Islet of Langerhans (tissue), 1 donor: ENCODE measurements at regions not wholly inside any gene's neighbourhood (a gene's known extent, or its start where the extent isn't known, plus 50 kb on each side); places are given as distances from the start of the nearest gene placed in this dataset.
"Not testable (repeated sequence)": the region's sequence is repeated elsewhere in the genome, so short reads cannot be mapped to it uniquely, and the experiment has no call there.

Experiments used
- FAIRE-seq: peaks from one replicate; lab custom pipeline; 2011; peaks lifted over from hg19 to GRCh38; lab: Jason Lieb, UNC

DNA sequence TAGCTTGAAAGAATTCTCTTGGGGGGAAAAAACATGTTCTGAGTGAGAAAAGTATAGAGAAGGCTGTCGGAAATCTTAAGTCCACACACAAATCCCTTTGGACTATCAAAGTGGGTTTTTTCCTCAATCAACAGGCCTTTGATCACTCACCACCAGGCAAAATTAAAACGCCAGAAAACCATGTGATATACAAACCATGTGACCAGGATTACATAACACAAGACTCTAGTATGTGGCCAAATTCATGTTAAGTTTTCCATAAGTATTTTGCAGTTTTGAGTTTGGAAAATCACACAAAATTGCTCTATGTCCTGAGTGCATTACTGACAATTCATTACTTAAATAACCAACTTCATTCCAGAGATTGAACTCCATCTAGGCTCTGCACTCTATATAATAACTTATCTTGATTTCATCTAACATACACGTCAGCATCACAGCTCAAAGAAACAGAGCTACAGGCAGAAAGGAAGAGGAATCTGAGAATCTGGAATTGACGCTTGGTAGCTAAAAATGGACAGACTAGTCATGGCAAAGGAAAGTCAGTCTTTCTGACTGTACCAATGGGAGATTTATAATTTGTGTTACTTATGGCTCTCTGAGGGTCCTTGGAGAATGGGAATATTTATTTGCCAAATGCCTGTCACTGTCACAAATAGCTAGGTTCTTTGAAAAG, 383.5 kb downstream of the SFMBT2 start:
- no peak for FAIRE-seq

DNA sequence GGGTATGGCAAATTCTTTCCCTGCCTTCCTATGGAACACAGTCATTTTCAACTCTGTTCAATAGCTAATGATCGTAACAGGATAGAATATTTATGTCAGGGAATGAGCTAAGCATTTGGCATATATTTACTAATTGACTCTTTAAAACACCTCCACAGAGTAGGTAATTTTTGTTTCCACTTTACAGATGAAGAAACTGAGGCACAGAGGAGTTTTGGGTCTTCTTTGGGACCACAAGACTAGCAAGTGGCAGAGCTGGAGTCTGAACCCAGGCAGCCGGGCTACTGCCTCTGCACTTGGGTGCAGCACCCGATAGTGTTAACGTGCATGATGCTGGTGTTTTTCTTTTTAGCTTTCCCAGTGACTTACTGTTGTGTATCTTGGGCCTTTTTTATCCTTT, 384.0 kb downstream of the SFMBT2 start:
- no peak for FAIRE-seq

GRCh38 chr10:7025296-7025695, 385.5 kb downstream of the SFMBT2 start:
- no peak for FAIRE-seq

- no peak for FAIRE-seq
These were observed 395.4 kb downstream of the SFMBT2 start for GRCh38 chr10:7015457-7015856.

- FAIRE-seq: no peak
These were observed 396.1 kb downstream of the SFMBT2 start for GRCh38 chr10:7014721-7015120.

DNA sequence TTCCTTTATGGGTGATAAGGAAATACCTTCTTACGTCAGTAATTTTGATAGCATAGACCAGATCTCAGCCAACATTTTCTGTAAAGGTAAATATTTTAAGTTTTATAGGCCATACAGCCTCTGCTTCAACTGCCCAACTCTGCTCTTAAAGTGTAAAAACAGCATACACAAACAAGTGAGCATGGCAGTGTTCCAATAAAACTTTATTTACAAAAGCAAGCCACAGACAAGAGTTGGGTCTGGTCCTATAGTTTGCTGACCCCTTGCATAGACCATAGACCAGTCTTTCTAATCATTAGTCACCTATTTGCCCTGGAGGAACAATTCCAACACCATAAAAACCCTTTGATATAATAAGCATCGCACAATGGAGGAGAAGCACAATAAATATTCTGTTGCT, 398.8 kb downstream of the SFMBT2 start:
- FAIRE-seq: no peak

GRCh38 chr10:7008645-7009044, 402.2 kb downstream of the SFMBT2 start:
- no peak for FAIRE-seq

DNA sequence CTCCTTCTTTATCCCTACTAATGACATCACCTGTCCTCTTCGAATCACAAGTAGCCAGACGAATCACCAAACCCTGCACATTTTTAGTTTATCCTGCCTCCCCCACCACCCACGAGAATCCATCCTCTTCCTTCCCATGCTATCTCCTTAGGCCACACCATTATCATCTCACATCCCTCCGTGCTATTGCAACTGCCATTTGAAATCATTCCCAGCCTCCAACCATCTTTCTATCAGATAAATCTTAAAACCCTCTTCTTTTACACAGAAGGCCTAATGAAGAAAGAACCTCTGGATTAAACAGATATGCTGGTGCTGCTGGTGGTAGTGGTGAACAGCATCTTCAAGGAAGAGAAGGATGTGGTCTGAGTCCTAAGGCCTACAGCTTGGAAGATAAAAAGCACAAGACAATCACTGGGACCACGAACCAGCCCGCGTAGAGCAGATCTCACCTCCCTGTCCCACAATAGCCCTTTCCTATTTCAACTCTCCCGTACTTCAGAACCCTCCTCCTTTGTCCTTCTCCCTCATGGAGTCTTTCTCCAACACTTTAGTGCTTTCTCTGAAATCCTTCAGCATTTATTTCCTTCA, 403.1 kb downstream of the SFMBT2 start:
- FAIRE-seq: no peak

DNA sequence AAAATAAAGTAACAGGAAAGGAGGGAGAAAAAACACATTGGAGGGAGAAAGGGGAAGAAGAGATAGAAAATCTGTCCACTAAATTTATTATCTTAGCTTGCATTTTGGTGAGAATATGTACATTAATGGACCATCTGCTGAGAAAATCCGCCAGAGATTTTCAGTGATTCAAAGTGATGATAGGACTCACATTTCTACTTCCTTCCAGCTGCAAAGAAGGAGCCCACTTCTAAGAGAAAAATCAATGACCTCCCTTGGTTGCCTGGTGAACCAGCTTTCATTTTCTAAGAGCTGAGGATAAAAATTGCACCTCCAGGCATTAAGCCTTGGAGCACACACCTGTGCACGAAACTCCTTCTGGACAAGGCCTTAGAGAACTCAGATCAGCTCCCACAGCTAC, 404.3 kb downstream of the SFMBT2 start:
- FAIRE-seq: no peak

DNA sequence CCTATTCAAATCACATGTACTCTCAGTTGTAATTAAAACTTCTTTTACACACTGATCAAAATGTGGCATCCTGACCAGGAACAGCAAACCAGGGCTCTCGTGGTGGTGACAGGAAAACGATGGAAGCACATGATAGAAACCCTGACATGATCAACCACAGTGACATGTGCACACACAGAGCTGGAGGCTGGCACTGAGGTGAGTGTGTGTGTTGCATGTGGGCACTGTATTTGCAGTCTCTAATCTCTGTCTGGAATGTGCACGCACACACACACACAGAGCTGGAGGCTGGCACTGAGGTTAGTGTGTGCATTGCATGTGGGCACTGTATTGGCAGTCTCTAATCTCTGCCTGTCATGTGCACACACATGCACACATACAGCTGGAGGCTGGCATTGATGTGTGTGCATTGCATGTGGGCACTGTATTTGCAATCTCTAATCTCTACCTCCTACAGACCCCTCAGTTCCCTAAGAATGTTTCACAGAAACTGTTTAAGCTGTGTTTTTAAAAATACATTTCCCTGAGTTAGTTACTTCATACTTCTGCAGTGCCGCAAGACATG, 406.9 kb downstream of the SFMBT2 start:
- FAIRE-seq: no peak

DNA sequence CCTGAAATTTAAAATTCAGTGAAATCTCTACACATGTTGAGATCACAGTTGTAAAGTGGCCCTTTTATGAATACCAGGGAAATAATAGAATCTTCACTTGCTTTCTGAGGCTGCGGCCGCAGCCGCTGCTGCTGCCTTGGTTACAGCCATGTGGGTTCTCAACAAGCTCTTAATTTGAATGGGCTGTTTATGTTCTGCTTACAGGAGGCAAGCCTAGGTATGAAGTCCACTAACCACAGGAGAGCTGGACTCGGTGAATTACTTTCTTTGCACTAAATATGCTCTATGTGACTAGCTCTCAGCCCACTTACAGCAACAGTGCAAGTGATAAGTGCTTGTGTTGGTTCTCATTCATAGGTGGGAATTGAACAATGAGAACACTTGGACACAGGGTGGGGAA, 410.8 kb downstream of the SFMBT2 start:
- no peak for FAIRE-seq

DNA sequence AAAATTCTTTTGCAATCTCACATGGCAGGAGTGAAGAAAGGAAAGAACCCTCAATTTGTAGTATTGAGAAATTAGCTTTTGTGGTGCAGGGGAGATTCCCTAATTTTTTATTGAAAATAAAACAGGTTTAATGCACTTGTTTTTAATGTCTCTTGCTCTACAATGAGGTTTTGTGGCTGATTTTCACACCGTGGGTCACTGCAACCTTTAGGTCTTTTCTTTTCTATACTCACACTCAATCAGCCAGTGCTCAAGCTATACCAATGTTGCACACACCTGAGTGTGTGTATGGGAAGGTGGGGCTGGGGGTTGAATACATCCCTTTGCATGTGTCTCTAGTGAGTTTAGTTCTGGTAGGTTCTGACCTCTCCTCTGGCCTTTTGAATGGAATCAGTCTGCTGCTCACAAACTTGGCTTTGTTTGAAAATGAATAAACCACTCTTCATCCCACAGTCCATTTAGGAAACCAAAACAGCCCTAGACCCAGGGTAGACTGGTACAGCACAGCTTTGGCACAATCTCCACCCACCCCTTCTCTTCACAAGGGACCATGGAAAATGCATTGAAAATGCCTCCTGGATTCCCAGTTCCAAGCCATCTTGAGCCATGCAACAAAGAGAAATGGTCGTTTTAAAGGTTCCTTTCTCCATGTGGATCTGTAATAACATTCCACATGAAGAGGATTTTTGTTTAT, 411.5 kb downstream of the SFMBT2 start:
- no peak for FAIRE-seq

DNA sequence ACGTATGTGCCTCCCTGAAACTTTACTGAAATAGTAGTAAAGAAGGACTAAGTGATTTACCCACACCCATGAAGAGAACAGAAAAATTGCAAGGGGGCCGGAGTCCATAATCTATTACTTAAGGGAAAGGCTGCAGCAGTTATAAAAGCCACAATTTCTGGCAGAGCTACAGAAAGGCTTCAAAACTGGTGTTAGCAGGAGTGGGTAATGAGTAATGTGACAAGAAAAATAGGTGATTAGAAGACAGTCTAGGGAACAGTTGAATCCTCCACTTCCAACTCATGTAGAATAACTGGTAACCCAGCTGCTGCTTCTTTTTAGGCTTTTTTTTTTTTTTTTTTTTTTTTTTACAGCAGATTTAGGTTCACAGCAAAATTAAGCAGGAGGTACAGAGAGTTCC, 413.3 kb downstream of the SFMBT2 start:
- no peak for FAIRE-seq

- FAIRE-seq: no peak
These were observed 414.4 kb downstream of the SFMBT2 start for GRCh38 chr10:6996431-6996830.

DNA sequence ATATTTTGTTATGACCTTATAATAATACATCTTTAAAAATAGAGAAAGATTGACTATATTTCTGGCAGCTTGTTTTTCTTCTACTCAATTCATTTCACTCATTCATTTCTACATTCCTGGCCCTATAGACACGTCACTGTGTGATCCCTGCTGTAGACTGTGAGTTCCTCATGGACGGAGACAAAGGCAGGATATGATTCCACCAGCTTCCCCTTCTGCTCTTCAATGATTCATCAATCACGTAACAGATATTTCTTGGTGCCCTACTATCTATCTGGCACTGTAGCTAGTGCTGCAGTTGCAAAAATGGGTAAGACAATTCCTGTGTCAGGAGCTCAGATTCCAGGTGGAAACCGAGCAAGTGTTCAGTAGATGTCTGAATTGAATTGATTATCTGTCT, 415.0 kb downstream of the SFMBT2 start:
- FAIRE-seq: no peak

DNA sequence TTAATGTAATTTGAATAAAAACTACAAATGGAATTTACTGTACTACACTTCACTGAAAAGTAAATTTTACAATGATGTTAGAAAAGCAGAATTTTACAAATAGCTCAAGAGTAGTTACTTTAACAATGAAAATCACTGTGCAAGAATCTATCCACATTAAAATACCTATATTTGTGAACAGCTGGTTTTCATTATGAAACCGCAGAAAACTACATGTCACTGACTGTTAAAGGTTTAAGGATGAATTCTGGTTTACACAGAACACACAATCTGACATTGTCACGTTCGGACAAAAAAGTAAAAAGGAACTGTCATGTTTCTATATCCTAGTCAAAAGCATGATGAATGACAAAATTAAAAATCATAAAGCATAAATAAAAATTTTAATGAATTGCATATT, 415.3 kb upstream of the PRKCQ start:
- no peak for FAIRE-seq

- no peak for FAIRE-seq
These were observed 410.8 kb upstream of the PRKCQ start for GRCh38 chr10:6990891-6991290.

GRCh38 chr10:6988654-6989053, 408.6 kb upstream of the PRKCQ start:
- FAIRE-seq: no peak

- FAIRE-seq: no peak
These were observed 407.5 kb upstream of the PRKCQ start for GRCh38 chr10:6987536-6987945.

DNA sequence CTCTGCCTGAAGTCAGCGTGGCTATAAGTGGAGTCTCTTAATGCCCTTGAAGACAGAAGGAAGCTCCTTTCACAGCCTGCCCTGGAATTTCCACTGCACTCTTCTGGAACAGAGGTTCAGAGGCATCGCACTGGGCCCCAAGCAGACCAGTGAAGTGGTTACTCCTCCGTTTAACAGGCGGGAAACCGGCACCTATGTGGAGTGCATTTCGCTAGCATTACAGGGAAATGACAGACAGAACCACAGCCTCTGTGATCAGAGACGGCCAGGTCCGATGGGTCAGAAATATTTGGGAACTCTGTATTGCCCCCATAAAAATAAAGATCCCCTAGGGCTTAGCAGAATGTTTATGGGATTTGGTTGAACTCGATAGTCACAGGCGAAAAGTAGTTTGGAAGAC, 406.9 kb upstream of the PRKCQ start:
- no peak for FAIRE-seq

DNA sequence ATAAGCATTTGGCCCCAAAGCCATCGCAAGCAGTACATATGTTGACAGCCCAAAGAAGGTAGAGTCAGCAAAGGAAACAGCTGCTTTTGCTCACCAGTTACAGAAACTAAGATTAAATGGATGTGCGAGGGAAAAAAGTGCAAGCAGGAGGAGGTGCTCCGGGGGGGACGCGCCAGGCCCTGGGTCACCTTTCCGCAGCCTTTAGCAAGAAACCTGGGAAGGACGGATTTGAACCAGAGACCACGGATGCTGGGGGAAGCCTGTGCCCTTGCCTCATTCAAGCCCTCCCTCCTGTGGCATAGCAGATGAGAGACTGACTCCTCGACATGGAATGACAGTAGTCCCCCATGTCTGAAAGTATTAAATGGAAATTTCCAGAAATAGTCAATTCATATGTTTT, 405.6 kb upstream of the PRKCQ start:
- FAIRE-seq: no peak

- no peak for FAIRE-seq
These were observed 404.9 kb upstream of the PRKCQ start for GRCh38 chr10:6984971-6985370.

DNA sequence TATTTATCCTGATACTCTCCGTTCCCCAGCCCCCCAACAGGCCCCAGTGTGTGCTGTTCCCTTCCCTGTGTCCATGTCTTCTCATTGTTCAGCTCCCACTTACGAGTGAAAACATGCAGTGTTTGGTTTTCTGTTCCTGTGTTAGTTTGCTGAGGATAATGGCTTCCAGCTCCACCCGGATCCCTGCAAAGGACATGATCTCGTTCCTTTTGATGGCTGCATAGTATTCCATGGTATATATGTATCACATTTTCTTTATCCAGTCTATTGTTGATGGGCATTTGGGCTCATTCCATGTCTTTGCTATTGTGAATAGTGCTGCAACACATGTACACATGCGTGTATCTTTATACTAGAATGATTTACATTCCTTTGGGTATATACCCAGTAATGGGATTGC, 403.9 kb upstream of the PRKCQ start:
- FAIRE-seq: not testable (repeated sequence)

- FAIRE-seq: no peak
These were observed 400.3 kb upstream of the PRKCQ start for GRCh38 chr10:6980353-6980752.
